Astrocyte (in vitro differentiated cells and primary cell): ENCODE measurements at regions not wholly inside any gene's neighbourhood (a gene's known extent, or its start where the extent isn't known, plus 50 kb on each side); places are given as distances from the start of the nearest gene placed in this dataset.

Experiments
- DNase-seq: peaks from one replicate; pipeline ENCODE4 v3.0.0-alpha.2; 2010; ENCODE audit warnings: low read depth
- FAIRE-seq: peaks from 2 replicates; lab custom pipeline; 2011; peaks lifted over from hg19 to GRCh38; lab: Jason Lieb, UNC
- H2AFZ ChIP-seq: 2 replicates; pipeline ENCODE4 v1.6.0; 2012; ENCODE audit warnings: low read depth, low read length, inconsistent platforms
- H3K27ac ChIP-seq: 2 replicates; pipeline ENCODE4 v1.5.1; 2011; ENCODE audit warnings: low read depth, low read length, inconsistent platforms
- H3K27me3 ChIP-seq: 2 replicates; pipeline ENCODE4 v1.6.0; 2011; ENCODE audit warnings: low read length, inconsistent platforms; ENCODE audit not compliant: insufficient read depth
- H3K36me3 ChIP-seq: 2 replicates; pipeline ENCODE4 v1.5.1; 2011; ENCODE audit warnings: low read length, inconsistent platforms; ENCODE audit not compliant: insufficient read depth
- H3K4me1 ChIP-seq: 2 replicates; pipeline ENCODE4 v1.5.1; 2011; ENCODE audit warnings: low read length, inconsistent platforms; ENCODE audit not compliant: insufficient read depth
- H3K4me2 ChIP-seq: 2 replicates; pipeline ENCODE4 v1.6.0; 2012; ENCODE audit warnings: low read length, inconsistent platforms
- H3K4me3 ChIP-seq: 2 replicates; pipeline ENCODE4 v1.5.1; 2011; ENCODE audit warnings: low read depth, mild to moderate bottlenecking, low read length, inconsistent platforms; ENCODE audit not compliant: insufficient read depth
- H3K79me2 ChIP-seq: 2 replicates; pipeline ENCODE4 v1.6.0; 2012; ENCODE audit warnings: mild to moderate bottlenecking, low read length, inconsistent platforms; ENCODE audit not compliant: insufficient read depth
- H3K9ac ChIP-seq: 2 replicates; pipeline ENCODE4 v1.6.0; 2012; ENCODE audit warnings: mild to moderate bottlenecking, low read length, inconsistent platforms
- H3K9me3 ChIP-seq: 2 replicates; pipeline ENCODE4 v1.5.1; 2012; ENCODE audit warnings: low read depth, mild to moderate bottlenecking, low read length, inconsistent platforms; ENCODE audit not compliant: insufficient read depth
- H4K20me1 ChIP-seq: 2 replicates; pipeline ENCODE4 v1.6.0; 2012; ENCODE audit warnings: low read length, inconsistent platforms; ENCODE audit not compliant: insufficient read depth
- H3K27ac Mint-ChIP-seq: one replicate; pipeline ENCODE4 v1.8.0; 2021; ENCODE audit warnings: mild to moderate bottlenecking, mixed read lengths; ENCODE audit not compliant: unreplicated experiment
- H3K27me3 Mint-ChIP-seq: one replicate; pipeline ENCODE4 v1.8.0; 2021; ENCODE audit warnings: low read depth, mixed read lengths; ENCODE audit not compliant: unreplicated experiment
- H3K36me3 Mint-ChIP-seq: one replicate; pipeline ENCODE4 v1.8.0; 2021; ENCODE audit warnings: low read depth, mixed read lengths; ENCODE audit not compliant: unreplicated experiment
- H3K4me1 Mint-ChIP-seq: one replicate; pipeline ENCODE4 v1.8.0; 2021; ENCODE audit warnings: low read depth, mixed read lengths; ENCODE audit not compliant: unreplicated experiment
- H3K4me3 Mint-ChIP-seq: one replicate; pipeline ENCODE4 v1.8.0; 2021; ENCODE audit warnings: mild to moderate bottlenecking, moderate library complexity, mixed read lengths; ENCODE audit not compliant: unreplicated experiment
- H3K9me3 Mint-ChIP-seq: one replicate; pipeline ENCODE4 v1.8.0; 2021; ENCODE audit warnings: mild to moderate bottlenecking, mixed read lengths; ENCODE audit not compliant: unreplicated experiment
- CTCF ChIP-seq: IDR thresholded peaks from 2 replicates; pipeline ENCODE4 v1.5.1; 2011; ENCODE audit warnings: low read depth, mild to moderate bottlenecking, inconsistent platforms, low read length, moderate library complexity; ENCODE audit not compliant: insufficient read depth
- EZH2 ChIP-seq: IDR thresholded peaks from 2 replicates; pipeline ENCODE4 v1.6.1; 2012; ENCODE audit warnings: mild to moderate bottlenecking, low read length, inconsistent platforms; ENCODE audit not compliant: insufficient read depth

GRCh38 chr2:106606652-106607051 is 119.5 kb downstream of the CD8B2 start:
- Histone ChIP-seq H3K4me1 (no peaks in the 10 kb centered on the region), H3K27me3 (no peaks in the 10 kb centered on the region), H3K9me3 (no peaks in the 10 kb centered on the region), H3K79me2 (no peaks in the 10 kb centered on the region), H3K9ac (no peak overlapping the region), H2AFZ (no peak overlapping the region), H3K36me3 (no peaks in the 10 kb centered on the region), H4K20me1 (no peaks in the 10 kb centered on the region), H3K27ac (no peak overlapping the region), H3K4me2 (no peak overlapping the region), H3K4me3 (no peak overlapping the region)
- no peak for TF ChIP-seq EZH2
- TF ChIP-seq CTCF = no peak
- H3K9me3 Mint-ChIP-seq = peaks cover under 1% of the 10 kb centered on the region
- H3K27me3 Mint-ChIP-seq = no peaks in the 10 kb centered on the region
- FAIRE-seq = no peak
- H3K27ac Mint-ChIP-seq = no peak overlapping the region
- no peaks in the 10 kb centered on the region for H3K4me1 Mint-ChIP-seq
- H3K4me3 Mint-ChIP-seq = no peak overlapping the region
- H3K36me3 Mint-ChIP-seq = no peaks in the 10 kb centered on the region
- no peak for DNase-seq

- no peak overlapping the region for H3K4me3 ChIP-seq
- H3K36me3 ChIP-seq = no peaks in the 10 kb centered on the region
- Mint-ChIP-seq H3K27me3 (no peaks in the 10 kb centered on the region), H3K27ac (no peak overlapping the region), H3K4me1 (no peaks in the 10 kb centered on the region), H3K9me3 (peaks cover 2% of the 10 kb centered on the region), H3K4me3 (no peak overlapping the region), H3K36me3 (no peaks in the 10 kb centered on the region)
- no peak overlapping the region for H3K9ac ChIP-seq
- no peaks in the 10 kb centered on the region for H3K27me3 ChIP-seq
- H3K4me1 ChIP-seq = no peaks in the 10 kb centered on the region
- DNase-seq (no peak), FAIRE-seq (no peak)
- H3K9me3 ChIP-seq = no peaks in the 10 kb centered on the region
- H3K79me2 ChIP-seq = no peaks in the 10 kb centered on the region
- H3K4me2 ChIP-seq = no peak overlapping the region
- H3K27ac ChIP-seq = no peak overlapping the region
- TF ChIP-seq EZH2 (no peak), CTCF (no peak)
- H2AFZ ChIP-seq = no peak overlapping the region
- no peaks in the 10 kb centered on the region for H4K20me1 ChIP-seq
Observed at GRCh38 chr2:106607371-106607770, 120.2 kb downstream of the CD8B2 start.

- Mint-ChIP-seq H3K27me3 (no peaks in the 10 kb centered on the region), H3K4me1 (no peaks in the 10 kb centered on the region)
- H3K27me3 ChIP-seq = no peaks in the 10 kb centered on the region
Observed at GRCh38 chr2:106609780-106610179, 122.6 kb downstream of the CD8B2 start.

More at GRCh38 chr2:106609780-106610179, 122.6 kb downstream of the CD8B2 start:
- Histone ChIP-seq H3K4me3 (no peak overlapping the region), H3K27ac (no peak overlapping the region), H2AFZ (no peak overlapping the region), H3K4me1 (no peaks in the 10 kb centered on the region), H3K36me3 (no peaks in the 10 kb centered on the region), H3K4me2 (no peak overlapping the region), H3K9ac (no peak overlapping the region), H3K79me2 (no peaks in the 10 kb centered on the region), H4K20me1 (no peaks in the 10 kb centered on the region), H3K9me3 (no peaks in the 10 kb centered on the region)
- TF ChIP-seq EZH2 = no peak
- TF ChIP-seq CTCF = no peak
- no peak for DNase-seq
- Mint-ChIP-seq H3K4me3 (no peak overlapping the region), H3K36me3 (no peaks in the 10 kb centered on the region), H3K9me3 (peaks cover 2% of the 10 kb centered on the region), H3K27ac (no peak overlapping the region)
- no peak for FAIRE-seq
